ENCODE measurements at regions not wholly inside any gene's neighbourhood (a gene's known extent, or its start where the extent isn't known, plus 50 kb on each side); places are given as distances from the start of the nearest gene placed in this dataset.
"Not testable (repeated sequence)": the region's sequence is repeated elsewhere in the genome, so short reads cannot be mapped to it uniquely, and the experiment has no call there.

- CTCF ChIA-PET = no interaction called here
- no peak for TF ChIP-seq CTCF (IDR thresholded peaks at IDR 0.05)
- no peak for TF ChIP-seq EZH2 (IDR thresholded peaks at IDR 0.05; ENCODE audit: borderline replicate concordance, insufficient read depth, low read depth, low read length, poor library complexity, severe bottlenecking)
Measured at GRCh38 chr3:11726146-11726545, 82.4 kb upstream of the VGLL4 start.

GRCh38 chr3:11725340-11725641 lies 81.6 kb upstream of the VGLL4 start:
- 89% methylated on average over 2 of the region's 2 CpGs for WGBS (ENCODE audit: insufficient coverage)
- peaks cover 17% of the 10 kb centered on the region for H3K4me1 Mint-ChIP-seq
- H3K27me3 ChIP-seq (replicated peaks in 1 of 4; ENCODE audit: control extremely low read depth in 1 of 4, control insufficient read depth in 3 of 4, insufficient read depth in 4 of 4, low read length in 3 of 4); H3K9me3 Mint-ChIP-seq (ENCODE audit: insufficient read depth); H3K9me3 ChIP-seq (ENCODE audit: control extremely low read depth in 1 of 3, control insufficient read depth in 2 of 3, insufficient read depth in 1 of 3, low read length in 2 of 3); intact Hi-C loops (cut with micrococcal nuclease); POLR2A ChIA-PET; H2AFZ ChIP-seq (ENCODE audit: insufficient read depth, low read depth, low read length, poor library complexity, severe bottlenecking); H3K4me2 ChIP-seq (replicated peaks; ENCODE audit: low read depth, low read length, poor library complexity, severe bottlenecking); ATAC-seq (ENCODE audit: low read depth); H3K27ac Mint-ChIP-seq; CTCF ChIA-PET; H3K4me3 Mint-ChIP-seq; H3K9ac ChIP-seq (ENCODE audit: low read length); H3K36me3 ChIP-seq (replicated peaks in 1 of 2; ENCODE audit: control extremely low read depth in 1 of 2, control insufficient read depth in 1 of 2, extremely low read depth in 1 of 2, insufficient read depth in 2 of 2, low read length in 1 of 2); H3K27me3 Mint-ChIP-seq; H3K79me2 ChIP-seq (ENCODE audit: control insufficient read depth, insufficient read depth, low read length); H3K27ac ChIP-seq (ENCODE audit: low read length in 2 of 2); H4K20me1 ChIP-seq (ENCODE audit: control insufficient read depth, insufficient read depth, low read length, poor library complexity, severe bottlenecking); H3K4me3 ChIP-seq (ENCODE audit: control extremely low read depth in 1 of 5, extremely low read depth in 1 of 5, insufficient read depth in 1 of 5, low read depth in 2 of 5, low read length in 4 of 5); DNase-seq: not testable (repeated sequence)
- H3K4me1 ChIP-seq (ENCODE audit: control insufficient read depth in 2 of 2, insufficient read depth in 2 of 2, low read length in 2 of 2) = peaks cover 0 to 15% of the 10 kb centered on the region in 2 donors

More at GRCh38 chr3:11726146-11726545, 82.4 kb upstream of the VGLL4 start:
- Mint-ChIP-seq H3K27me3 (no peaks in the 10 kb centered on the region), H3K4me3 (no peak overlapping the region), H3K27ac (no peak overlapping the region), H3K4me1 (peaks cover 8% of the 10 kb centered on the region), H3K9me3 (ENCODE audit: insufficient read depth) (no peaks in the 10 kb centered on the region)
- Histone ChIP-seq H3K27me3 (replicated peaks in 1 of 4; ENCODE audit: control extremely low read depth in 1 of 4, control insufficient read depth in 3 of 4, insufficient read depth in 4 of 4, low read length in 3 of 4) (no peaks in the 10 kb centered on the region), H3K36me3 (replicated peaks in 1 of 2; ENCODE audit: control extremely low read depth in 1 of 2, control insufficient read depth in 1 of 2, extremely low read depth in 1 of 2, insufficient read depth in 2 of 2, low read length in 1 of 2) (no peaks in the 10 kb centered on the region), H4K20me1 (ENCODE audit: control insufficient read depth, insufficient read depth, low read length, poor library complexity, severe bottlenecking) (no peaks in the 10 kb centered on the region), H3K9me3 (ENCODE audit: control extremely low read depth in 1 of 3, control insufficient read depth in 2 of 3, insufficient read depth in 1 of 3, low read length in 2 of 3) (no peaks in the 10 kb centered on the region), H2AFZ (ENCODE audit: insufficient read depth, low read depth, low read length, poor library complexity, severe bottlenecking) (no peak overlapping the region), H3K4me1 (ENCODE audit: control insufficient read depth in 2 of 2, insufficient read depth in 2 of 2, low read length in 2 of 2) (peaks cover 0 to 6% of the 10 kb centered on the region in 2 donors), H3K79me2 (ENCODE audit: control insufficient read depth, insufficient read depth, low read length) (no peaks in the 10 kb centered on the region), H3K27ac (ENCODE audit: low read length in 2 of 2) (no peak overlapping the region), H3K4me2 (replicated peaks; ENCODE audit: low read depth, low read length, poor library complexity, severe bottlenecking) (no peak overlapping the region), H3K4me3 (ENCODE audit: control extremely low read depth in 1 of 5, extremely low read depth in 1 of 5, insufficient read depth in 1 of 5, low read depth in 2 of 5, low read length in 4 of 5) (no peak overlapping the region), H3K9ac (ENCODE audit: low read length) (no peak overlapping the region)
- ATAC-seq (ENCODE audit: low read depth) (no peak), DNase-seq (no peak)
- 96% methylated on average over 2 of the region's 3 CpGs for WGBS (ENCODE audit: insufficient coverage)
- POLR2A ChIA-PET = no interaction called here
- intact Hi-C loops (cut with micrococcal nuclease) = no loop called here

All from B cell (primary cell).